BLaER1 treated with 17β-estradiol and CSF1 and Interleukin-3, amounts not matched to agents 10 nM and 100 nM (cell line): ENCODE measurements at regions not wholly inside any gene's neighbourhood (a gene's known extent, or its start where the extent isn't known, plus 50 kb on each side); places are given as distances from the start of the nearest gene placed in this dataset.
A peak's percentile ranks its signal among the peaks of the same experiment; 100 is the strongest.

ENCODE experiments used
- H3K27ac ChIP-seq, 11 experiments: shearing (Covaris generic); formaldehyde crosslinking; 2 replicates each; pipeline ENCODE4 v1.8.1; 2022
- H3K27me3 ChIP-seq, 11 experiments: shearing (Covaris generic); formaldehyde crosslinking; 2 replicates each; pipeline ENCODE4 v1.8.1; 2022
- H3K36me3 ChIP-seq, 11 experiments: shearing (Covaris generic); formaldehyde crosslinking; 2 replicates each; pipeline ENCODE4 v1.8.1; 2022
- H3K4me1 ChIP-seq, 10 experiments: shearing (Covaris generic); formaldehyde crosslinking; 2 replicates each; pipeline ENCODE4 v1.8.1; 2022
- H3K4me2 ChIP-seq, 11 experiments: shearing (Covaris generic); formaldehyde crosslinking; 2 replicates each; pipeline ENCODE4 v1.8.1; 2022
- H3K4me3 ChIP-seq, 10 experiments: shearing (Covaris generic); formaldehyde crosslinking; 2 replicates each; pipeline ENCODE4 v1.8.1; 2022
- H3K9ac ChIP-seq, 11 experiments: shearing (Covaris generic); formaldehyde crosslinking; 2 replicates each; pipeline ENCODE4 v1.8.1; 2022
- H3K9me3 ChIP-seq, 11 experiments: shearing (Covaris generic); formaldehyde crosslinking; replicated peaks in 1 of 11; 2 replicates each; pipeline ENCODE4 v1.8.1; 2022
- H4K20me1 ChIP-seq, 11 experiments: shearing (Covaris generic); formaldehyde crosslinking; 2 replicates each; pipeline ENCODE4 v1.8.1; 2022
- Cebpa-rat ChIP-seq, 11 experiments: shearing (Covaris generic); IDR thresholded peaks; 2 replicates each; pipeline ENCODE4 v1.8.1; 2022

- Histone ChIP-seq H3K4me2 (no peak overlapping the region), H3K36me3 (no peaks in the 10 kb centered on the region), H3K9me3 (peaks cover 9 to 15% (median 12%) of the 10 kb centered on the region in 11 experiments), H3K4me3 (no peak overlapping the region), H3K27me3 (no peaks in the 10 kb centered on the region), H3K4me1 (peaks cover 0 to 22% (median 0%) of the 10 kb centered on the region in 10 experiments; a peak in 7 of 20 replicates), H3K27ac (no peak overlapping the region), H4K20me1 (no peaks in the 10 kb centered on the region), H3K9ac (no peak overlapping the region)
- no peak for TF ChIP-seq Cebpa-rat (IDR thresholded peaks at IDR 0.05)
These were observed 76.5 kb upstream of the PJA2 start for GRCh38 chr5:109486200-109486804.

- Histone ChIP-seq H3K4me3 (no peak overlapping the region), H3K27ac (no peak overlapping the region), H3K4me2 (no peak overlapping the region), H3K9me3 (peaks cover 9 to 15% (median 12%) of the 10 kb centered on the region in 11 experiments), H3K9ac (no peak overlapping the region), H3K27me3 (no peaks in the 10 kb centered on the region), H3K4me1 (peaks cover 0 to 22% (median 0%) of the 10 kb centered on the region in 10 experiments; a peak in 7 of 20 replicates), H3K36me3 (no peaks in the 10 kb centered on the region), H4K20me1 (no peaks in the 10 kb centered on the region)
- no peak for TF ChIP-seq Cebpa-rat (IDR thresholded peaks at IDR 0.05)
These were observed 75.3 kb upstream of the PJA2 start for GRCh38 chr5:109485030-109485429.

- H3K36me3 ChIP-seq, result no peaks in the 10 kb centered on the region
- H3K4me3 ChIP-seq, result no peak overlapping the region
- no peak overlapping the region for H3K27ac ChIP-seq
- H3K9me3 ChIP-seq, result peaks cover 9 to 15% (median 12%) of the 10 kb centered on the region in 11 experiments
- H3K9ac ChIP-seq, result no peak overlapping the region
- H3K4me1 ChIP-seq, result peaks cover 0 to 22% (median 0%) of the 10 kb centered on the region in 10 experiments; a peak in 7 of 20 replicates
- TF ChIP-seq Cebpa-rat (IDR thresholded peaks at IDR 0.05), result no peak
- H3K27me3 ChIP-seq, result no peaks in the 10 kb centered on the region
- no peaks in the 10 kb centered on the region for H4K20me1 ChIP-seq
- peak overlapping the region in 1 of 11 experiments; percentile 95; a peak in 1 of 22 replicates for H3K4me2 ChIP-seq
These were observed 74.8 kb upstream of the PJA2 start for GRCh38 chr5:109484597-109484996.

GRCh38 chr5:109483395-109483971, 73.7 kb upstream of the PJA2 start:
- H3K27me3 ChIP-seq, result no peaks in the 10 kb centered on the region
- TF ChIP-seq Cebpa-rat (IDR thresholded peaks at IDR 0.05), result no peak
- H3K4me2 ChIP-seq, result peak overlapping the region in 4 of 11 experiments; percentile 20 to 95 (median 68); a peak in 6 of 22 replicates

GRCh38 chr5:109482748-109483147, 73.0 kb upstream of the PJA2 start:
- H3K36me3 ChIP-seq, result no peaks in the 10 kb centered on the region
- no peaks in the 10 kb centered on the region for H4K20me1 ChIP-seq
- no peak for TF ChIP-seq Cebpa-rat (IDR thresholded peaks at IDR 0.05)
- H3K9me3 ChIP-seq, result peaks cover 3 to 8% (median 5%) of the 10 kb centered on the region in 11 experiments; a peak in 21 of 22 replicates
- peak overlapping the region in 3 of 11 experiments; percentile 5 to 56 (median 16); a peak in 3 of 22 replicates for H3K27ac ChIP-seq
- no peak overlapping the region; a peak in 1 of 22 replicates for H3K9ac ChIP-seq
- no peak overlapping the region for H3K4me3 ChIP-seq
- H3K4me1 ChIP-seq, result peaks cover 0 to 22% (median 0%) of the 10 kb centered on the region in 10 experiments; a peak in 7 of 20 replicates
- no peaks in the 10 kb centered on the region for H3K27me3 ChIP-seq
- peak overlapping the region in 3 of 11 experiments; percentile 57 to 95 (median 79); a peak in 6 of 22 replicates for H3K4me2 ChIP-seq

More at GRCh38 chr5:109483395-109483971, 73.7 kb upstream of the PJA2 start:
- no peaks in the 10 kb centered on the region for H3K36me3 ChIP-seq
- peaks cover 0 to 22% (median 0%) of the 10 kb centered on the region in 10 experiments; a peak in 7 of 20 replicates for H3K4me1 ChIP-seq
- H3K9me3 ChIP-seq, result peaks cover 9 to 15% (median 12%) of the 10 kb centered on the region in 11 experiments
- peak overlapping the region in 1 of 10 experiments; percentile 20; a peak in 1 of 20 replicates for H3K4me3 ChIP-seq
- H4K20me1 ChIP-seq, result no peaks in the 10 kb centered on the region
- peak overlapping the region in 1 of 11 experiments; percentile 15; a peak in 1 of 22 replicates for H3K9ac ChIP-seq
- H3K27ac ChIP-seq, result peak overlapping the region in 4 of 11 experiments; percentile 5 to 56 (median 26); a peak in 5 of 22 replicates

- Histone ChIP-seq H4K20me1 (no peaks in the 10 kb centered on the region), H3K9me3 (no peaks in the 10 kb centered on the region), H3K9ac (no peak overlapping the region), H3K36me3 (no peaks in the 10 kb centered on the region), H3K4me2 (no peak overlapping the region), H3K27ac (no peak overlapping the region), H3K27me3 (no peaks in the 10 kb centered on the region), H3K4me3 (no peak overlapping the region), H3K4me1 (peaks cover 0 to 20% (median 0%) of the 10 kb centered on the region in 10 experiments; a peak in 7 of 20 replicates)
- no peak for TF ChIP-seq Cebpa-rat (IDR thresholded peaks at IDR 0.05)
These were observed 69.6 kb upstream of the PJA2 start for GRCh38 chr5:109479260-109479860.

GRCh38 chr5:109478830-109479229, 69.1 kb upstream of the PJA2 start:
- no peak for TF ChIP-seq Cebpa-rat (IDR thresholded peaks at IDR 0.05)
- Histone ChIP-seq H3K4me3 (no peak overlapping the region), H3K27ac (no peak overlapping the region), H3K4me2 (no peak overlapping the region), H3K9ac (no peak overlapping the region), H3K27me3 (no peaks in the 10 kb centered on the region), H3K9me3 (no peaks in the 10 kb centered on the region), H4K20me1 (no peaks in the 10 kb centered on the region), H3K4me1 (peaks cover 0 to 14% (median 0%) of the 10 kb centered on the region in 10 experiments; a peak in 7 of 20 replicates), H3K36me3 (no peaks in the 10 kb centered on the region)

- no peak overlapping the region for H3K4me2 ChIP-seq
- H3K36me3 ChIP-seq, result no peaks in the 10 kb centered on the region
- H3K4me1 ChIP-seq, result no peaks in the 10 kb centered on the region
- no peak overlapping the region for H3K4me3 ChIP-seq
- no peak overlapping the region for H3K9ac ChIP-seq
- TF ChIP-seq Cebpa-rat (IDR thresholded peaks at IDR 0.05), result no peak
- H3K27ac ChIP-seq, result no peak overlapping the region
- no peaks in the 10 kb centered on the region for H3K9me3 ChIP-seq
- no peaks in the 10 kb centered on the region for H3K27me3 ChIP-seq
- H4K20me1 ChIP-seq, result no peaks in the 10 kb centered on the region
These were observed 66.5 kb upstream of the PJA2 start for GRCh38 chr5:109476292-109476691.
